ENCODE measurements at regions not wholly inside any gene's neighbourhood (a gene's known extent, or its start where the extent isn't known, plus 50 kb on each side); places are given as distances from the start of the nearest gene placed in this dataset.

DNA sequence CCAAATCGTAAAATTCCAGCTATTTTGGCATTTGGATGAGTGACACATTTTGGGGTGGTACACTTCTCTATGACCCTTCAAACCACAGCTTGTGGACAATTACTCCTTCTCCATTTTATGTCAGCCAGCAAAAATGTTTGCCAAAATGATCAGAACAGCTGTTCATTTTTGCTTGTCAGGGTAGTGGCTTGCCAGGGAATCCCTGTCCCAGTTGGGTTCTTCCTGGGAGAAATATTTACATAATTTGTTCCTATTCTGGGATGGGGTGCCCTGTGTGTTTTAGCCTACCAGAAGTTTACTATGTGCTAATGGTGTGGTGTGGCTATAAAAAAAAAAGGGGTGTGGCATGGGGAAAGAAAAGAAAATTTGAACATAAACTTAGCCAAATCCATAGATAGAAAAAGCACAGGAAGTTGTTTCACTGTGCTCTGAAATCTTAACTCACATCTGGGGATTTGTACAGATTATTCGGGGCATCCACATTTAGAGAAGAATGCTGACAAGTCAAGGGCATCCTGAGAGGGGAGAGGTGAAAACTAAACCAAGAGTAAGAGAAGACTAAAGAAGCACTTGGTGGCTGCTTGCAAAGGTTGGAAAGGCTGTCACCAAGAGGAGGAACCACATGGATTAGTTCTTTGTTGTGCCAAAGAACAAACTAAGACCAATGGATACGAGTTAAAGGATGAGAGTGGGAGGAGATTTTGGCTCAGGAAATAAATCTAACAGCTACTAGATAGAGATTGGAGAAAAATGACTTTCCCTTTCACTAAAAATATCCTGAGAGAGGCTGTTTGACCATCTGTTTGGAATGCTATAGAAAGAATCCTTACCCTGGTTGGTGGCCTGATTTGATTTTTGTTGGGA, 55.2 kb upstream of the RBM24 start:
- DNase-seq (ENCODE audit: low read depth): peak; percentile 89

DNA sequence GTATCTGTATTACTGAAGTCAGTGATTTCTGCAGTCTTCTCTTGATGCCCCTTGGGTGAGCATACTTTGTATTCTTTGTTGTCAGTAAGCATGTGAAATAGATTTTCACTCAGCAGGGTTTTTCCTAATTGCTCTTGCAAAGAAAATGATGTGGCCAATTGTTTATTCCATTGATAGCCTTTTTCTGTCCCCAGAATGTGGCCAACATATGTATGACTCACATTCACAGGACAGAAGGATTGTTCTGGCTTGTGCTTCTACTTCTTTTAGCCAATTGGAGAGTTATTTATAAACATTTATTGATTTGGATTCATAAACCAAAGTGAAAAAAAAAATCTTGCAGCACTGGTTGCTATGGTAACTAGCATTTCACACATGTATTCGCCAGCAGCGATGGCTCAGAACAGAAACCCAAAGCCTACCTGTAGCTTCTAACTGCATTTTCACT, 54.4 kb upstream of the RBM24 start:
- DNase-seq (ENCODE audit: low read depth): no peak

DNA sequence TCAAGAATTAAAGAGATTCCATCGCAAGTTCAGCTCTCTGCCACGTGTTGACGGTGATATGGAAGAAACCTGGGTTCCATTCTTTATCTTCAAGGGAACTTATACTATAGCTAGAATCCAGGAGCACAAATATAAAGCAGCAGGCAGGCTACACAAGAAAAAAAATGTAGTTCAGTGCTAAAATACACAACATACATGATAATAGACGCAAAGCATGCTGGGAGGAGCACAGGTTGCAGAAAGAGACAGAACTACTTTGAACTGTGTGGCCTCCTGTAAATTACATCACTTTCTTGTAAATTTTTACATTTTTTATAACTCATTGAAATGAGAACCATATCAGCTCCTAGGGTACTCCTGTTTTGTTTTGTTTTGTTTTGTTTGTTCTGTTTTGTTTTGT, 53.8 kb upstream of the RBM24 start:
- DNase-seq (ENCODE audit: low read depth): no peak

Data from myocyte (in vitro differentiated cells).